ENCODE measurements at regions not wholly inside any gene's neighbourhood (a gene's known extent, or its start where the extent isn't known, plus 50 kb on each side); places are given as distances from the start of the nearest gene placed in this dataset.

- TF ChIP-seq CTCF (IDR thresholded peaks at IDR 0.05; ENCODE audit: borderline replicate concordance, extremely low read depth, low read length, poor library complexity, severe bottlenecking) (no peak), EZH2 (IDR thresholded peaks at IDR 0.05; ENCODE audit: borderline replicate concordance, low read depth, low read length, severe bottlenecking) (no peak)
Observed at GRCh38 chr2:37782721-37783371, 111.4 kb upstream of the CDC42EP3 start.

All from DND-41 (cell line).